ENCODE measurements at regions not wholly inside any gene's neighbourhood (a gene's known extent, or its start where the extent isn't known, plus 50 kb on each side); places are given as distances from the start of the nearest gene placed in this dataset.

GRCh38 chr3:59658866-59659265 is 609.0 kb upstream of the CFAP20DC start:
- TF ChIP-seq BHLHE40 (IDR thresholded peaks at IDR 0.05; ENCODE audit: borderline replicate concordance) (no peak), SUZ12 (IDR thresholded peaks at IDR 0.05) (no peak), FOXA1 (IDR thresholded peaks at IDR 0.05) (no peak), ELF4 (IDR thresholded peaks at IDR 0.05) (no peak), SP1 (IDR thresholded peaks at IDR 0.05) (no peak), L3MBTL2 (conservative IDR thresholded peaks at IDR 0.05) (no peak), HDGF (IDR thresholded peaks at IDR 0.05; ENCODE audit: borderline replicate concordance) (no peak), ARNT (IDR thresholded peaks at IDR 0.05) (no peak), FOXK2 (IDR thresholded peaks at IDR 0.05) (no peak), TARDBP (IDR thresholded peaks at IDR 0.05) (no peak), FOXM1 (IDR thresholded peaks at IDR 0.05; ENCODE audit: borderline replicate concordance) (no peak), PKNOX1 (IDR thresholded peaks at IDR 0.05) (no peak), CTBP1 (IDR thresholded peaks at IDR 0.05; ENCODE audit: borderline replicate concordance) (no peak), LEF1 (IDR thresholded peaks at IDR 0.05; ENCODE audit: borderline replicate concordance) (no peak)
